HepG2 (cell line): ENCODE measurements at regions not wholly inside any gene's neighbourhood (a gene's known extent, or its start where the extent isn't known, plus 50 kb on each side); places are given as distances from the start of the nearest gene placed in this dataset.

Experiments used
- ATAC-seq: fragments of 200-7000 bp; cut with Tn5 transposase; 3 replicates; pipeline ENCODE4 v1.9.1; 2020; ENCODE audit warnings: mild to moderate bottlenecking, moderate library complexity
- BruUV-seq: library from RNA; stranded (reverse); fragments of 400-500 nt; replicated peaks from 2 replicates; lab custom pipeline; 2021; lab: Mats Ljungman, UMichigan
- CTCF ChIA-PET: fragments of 300-600 bp; formaldehyde crosslinking; extraction: SDS; loops from one replicate; lab custom pipeline; 2021; ENCODE audit warnings: low total read pairs, inconsistent platforms, low intra/inter-chr PET ratio; lab: Yijun Ruan, JAX
- POLR2A ChIA-PET: fragments of 350-600 bp; sonication (Branson Sonifier 250); formaldehyde crosslinking; loops from one replicate; lab custom pipeline; 2020; ENCODE audit warnings: antibody characterized with exemption, inconsistent platforms; lab: Yijun Ruan, JAX
- DNase-seq: peaks from one replicate; pipeline ENCODE4 v3.0.0-alpha.2; 2015; ENCODE audit warnings: low spot score
- FAIRE-seq: peaks from 3 replicates; lab custom pipeline; 2011; peaks lifted over from hg19 to GRCh38; lab: Jason Lieb, UNC
- H2AFZ ChIP-seq: one replicate; pipeline ENCODE4 v1.6.1; 2011; ENCODE audit warnings: low read length, inconsistent platforms
- H3K27ac ChIP-seq: fragments of 300-600 bp; 3 replicates; pipeline ENCODE4 v1.8.0; 2011; ENCODE audit warnings: mixed run types, mild to moderate bottlenecking, mixed read lengths, low read length, inconsistent platforms; ENCODE audit not compliant: insufficient read depth; ENCODE audit errors: extremely low read length
- H3K27me3 ChIP-seq, 2 experiments: fragments of 200-600 bp in 1 of 2; 2 replicates in 1 of 2; 3 replicates in 1 of 2; pipeline versions ENCODE4 v1.6.0 to v1.8.0; 2011; ENCODE audit warnings: low read length in 2 of 2, mild to moderate bottlenecking in 2 of 2, moderate library complexity in 2 of 2, inconsistent platforms in 1 of 2; ENCODE audit not compliant: insufficient read depth in 2 of 2, control insufficient read depth in 1 of 2
- H3K36me3 ChIP-seq, 2 experiments: fragments of 200-600 bp in 1 of 2; replicated peaks in 1 of 2; 2 replicates in 1 of 2; 3 replicates in 1 of 2; pipeline versions ENCODE4 v1.5.1 to v1.8.0; 2011; ENCODE audit warnings: low read length in 2 of 2, inconsistent platforms in 1 of 2; ENCODE audit not compliant: insufficient read depth in 2 of 2, control insufficient read depth in 1 of 2
- H3K4me1 ChIP-seq: 2 replicates; pipeline ENCODE4 v1.5.1; 2012; ENCODE audit warnings: low read length, inconsistent platforms; ENCODE audit not compliant: insufficient read depth
- H3K4me2 ChIP-seq: 2 replicates; pipeline ENCODE4 v1.6.0; 2011; ENCODE audit warnings: low read depth, low read length, inconsistent platforms
- H3K4me3 ChIP-seq, 3 experiments: fragments of 200-600 bp in 1 of 3; sonication (generic), shearing (Covaris generic) in 1 of 3; replicated peaks in 1 of 3; 2 replicates each; pipeline ENCODE4 v1.5.1; 2011 to 2016; ENCODE audit warnings: low read length in 3 of 3, inconsistent platforms in 2 of 3, low read depth in 2 of 3, mild to moderate bottlenecking in 2 of 3, control low read depth in 1 of 3, mixed read lengths in 1 of 3; ENCODE audit not compliant: insufficient read depth in 1 of 3
- H3K79me2 ChIP-seq: one replicate; pipeline ENCODE4 v1.6.1; 2011; ENCODE audit warnings: low read length, inconsistent platforms; ENCODE audit not compliant: insufficient read depth
- H3K9ac ChIP-seq: 2 replicates; pipeline ENCODE4 v1.6.0; 2011; ENCODE audit warnings: mild to moderate bottlenecking, low read depth, low read length, inconsistent platforms; ENCODE audit not compliant: insufficient read depth
- H3K9me3 ChIP-seq: 2 replicates; pipeline ENCODE4 v1.5.1; 2012; ENCODE audit warnings: mild to moderate bottlenecking, low read length
- H4K20me1 ChIP-seq: 2 replicates; pipeline ENCODE4 v1.6.0; 2011; ENCODE audit warnings: inconsistent platforms, mild to moderate bottlenecking, low read length, moderate library complexity; ENCODE audit not compliant: insufficient read depth
- ASH2L ChIP-seq: fragments of 300-600, 200-600 bp; sonication (generic); IDR thresholded peaks from 2 replicates; pipeline ENCODE4 v1.7.0; 2017; ENCODE audit warnings: low read depth, mild to moderate bottlenecking, moderate library complexity, mixed read lengths, low read length; ENCODE audit not compliant: insufficient read length
- KAT2B ChIP-seq: fragments of 150-350 bp; IDR thresholded peaks from 2 replicates; pipeline ENCODE4 v1.6.1; 2014; ENCODE audit warnings: low read depth, low read length, borderline replicate concordance
- MAFG ChIP-seq: sonication (generic); formaldehyde crosslinking; IDR thresholded peaks from 2 replicates; pipeline ENCODE4 v1.5.1; 2020; ENCODE audit warnings: mild to moderate bottlenecking, missing genetic modification reagents
- MEIS2 ChIP-seq: sonication (generic); formaldehyde crosslinking; IDR thresholded peaks from 2 replicates; pipeline ENCODE4 v1.9.0; 2021; ENCODE audit warnings: mild to moderate bottlenecking, missing genetic modification reagents
- PPARG ChIP-seq: conservative IDR thresholded peaks from 2 replicates; pipeline ENCODE4 v1.6.1; 2016; ENCODE audit warnings: missing biosample characterization, missing genetic modification reagents
- ZNF280B ChIP-seq: sonication (generic); formaldehyde crosslinking; IDR thresholded peaks from 2 replicates; pipeline ENCODE4 v1.5.0; 2020; ENCODE audit warnings: missing genetic modification reagents, mild to moderate bottlenecking, borderline replicate concordance
- ZNF772 ChIP-seq: sonication (generic); formaldehyde crosslinking; IDR thresholded peaks from 2 replicates; pipeline ENCODE4 v1.5.0; 2020; ENCODE audit warnings: mild to moderate bottlenecking, missing genetic modification reagents
- WGBS: methylation state at CpG from one replicate; pipeline ENCODE4 v1.1.6; 2017; ENCODE audit warnings: low lambda C conversion rate; 5-methylcytosine and 5-hydroxymethylcytosine counted together
- in situ Hi-C: cut with HindIII; loops from 2 replicates; pipeline ENCODE4 v1.10.0; 2017; ENCODE audit warnings: low pct_unique_long_range_greater_than_20kb; ENCODE audit not compliant: extremely low pct_ligation_motif_present
- intact Hi-C: fragments of 100-400 bp; cut with micrococcal nuclease; formaldehyde crosslinking; loops from one replicate; pipeline ENCODE4 v1.10.0; 2022; ENCODE audit not compliant: unreplicated experiment

GRCh38 chr3:144067059-144067458 lies 95.4 kb downstream of the DIPK2A start (continued):
- TF ChIP-seq ZNF280B (CRISPR knock-in tag) (no peak), ZNF772 (no peak), MAFG (no peak)
- TF ChIP-seq, all 625 proteins: peak for 0

DNA sequence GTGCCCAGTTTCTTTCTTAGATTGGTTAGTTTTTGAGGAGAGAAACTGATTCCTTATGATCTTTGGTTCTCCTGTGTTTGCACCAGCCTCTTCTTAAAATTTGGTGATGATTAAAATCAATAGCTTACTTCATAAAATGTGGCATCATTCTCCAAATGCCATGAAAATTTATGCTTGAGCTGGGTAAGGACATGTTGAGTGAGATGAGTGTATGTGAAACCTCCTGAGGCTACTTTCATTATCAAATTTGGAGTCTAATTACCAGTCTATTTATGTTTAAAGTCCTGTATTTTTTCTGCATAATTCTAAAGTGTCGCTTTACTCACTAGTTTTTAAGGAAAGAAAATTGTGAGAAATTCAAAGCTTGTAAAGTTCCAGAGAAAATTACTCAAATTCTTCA lies 102.1 kb downstream of the DIPK2A start:
- Histone ChIP-seq H3K4me2 (no peak overlapping the region), H3K36me3 (no peaks in the 10 kb centered on the region), H3K9ac (no peak overlapping the region), H3K4me1 (no peaks in the 10 kb centered on the region), H4K20me1 (no peaks in the 10 kb centered on the region), H3K4me3 (no peak overlapping the region), H3K79me2 (no peaks in the 10 kb centered on the region), H3K27ac (no peak overlapping the region), H2AFZ (no peak overlapping the region), H3K9me3 (peaks cover 8% of the 10 kb centered on the region), H3K27me3 (no peaks in the 10 kb centered on the region; a peak in 1 of 5 replicates)
- POLR2A ChIA-PET, result no interaction called here
- in situ Hi-C loops (no loop called here), intact Hi-C loops (no loop called here)
- ATAC-seq (no peak), DNase-seq (no peak), FAIRE-seq (no peak)
- no peak for TF ChIP-seq MEIS2 (CRISPR knock-in tag)
- TF ChIP-seq KAT2B, result no peak
- no peak for TF ChIP-seq PPARG (CRISPR knock-in tag)
- no peak for TF ChIP-seq ASH2L
- CTCF ChIA-PET, result no interaction called here
- WGBS, result 0% methylated on average over 1 of the region's 1 CpG
- BruUV-seq, result no TSS peak
